Thyroid gland (tissue), 4 donors: ENCODE measurements at regions not wholly inside any gene's neighbourhood (a gene's known extent, or its start where the extent isn't known, plus 50 kb on each side); places are given as distances from the start of the nearest gene placed in this dataset.

Experiments
- DNase-seq, 2 donors: peaks; one replicate each; pipeline ENCODE4 v3.0.0-alpha.2; 2019
- H3K27ac ChIP-seq, 3 donors: fragments of 200-600 bp; sonication (generic); 1 replicate in 2 of 3; 2 replicates in 1 of 3; pipeline ENCODE4 v1.5.1; 2016 to 2019; ENCODE audit warnings: mild to moderate bottlenecking in 1 of 3, moderate library complexity in 1 of 3
- H3K27me3 ChIP-seq: fragments of 200-600 bp; sonication (generic); one replicate; pipeline ENCODE4 v1.5.1; 2019
- H3K36me3 ChIP-seq, 2 donors: fragments of 200-600 bp; sonication (generic); one replicate each; pipeline ENCODE4 v1.5.1; 2016 to 2019
- H3K4me1 ChIP-seq, 2 donors: fragments of 200-600 bp; sonication (generic); one replicate each; pipeline ENCODE4 v1.5.1; 2017 to 2019
- H3K4me3 ChIP-seq, 3 donors: fragments of 200-600 bp; sonication (generic); replicated peaks in 1 of 3; 1 replicate in 2 of 3; 2 replicates in 1 of 3; pipeline ENCODE4 v1.5.1; 2016; ENCODE audit warnings: mild to moderate bottlenecking in 1 of 3
- H3K9me3 ChIP-seq: fragments of 200-600 bp; sonication (generic); one replicate; pipeline ENCODE4 v1.5.1; 2017
- POLR2A ChIP-seq, 2 donors: fragments of 450-650 bp; IDR thresholded peaks; one replicate each; pipeline ENCODE4 v1.6.1; 2017; ENCODE audit warnings: antibody characterized with exemption in 2 of 2, mild to moderate bottlenecking in 2 of 2, moderate library complexity in 1 of 2
- WGBS, 2 donors: methylation state at CpG; one replicate each; pipeline ENCODE4 v1.1.5; 2017; 5-methylcytosine and 5-hydroxymethylcytosine counted together
- intact Hi-C: fragments of 100-400 bp; cut with DNase I; formaldehyde crosslinking; loops from one replicate; pipeline ENCODE4 v1.15.1; 2023
- TF ChIP-seq, protein P1 (sequence below), 6 experiments: fragments of 200-600 bp in 3 of 6; fragments of 450-650 bp in 3 of 6; sonication (generic) in 3 of 6; IDR thresholded peaks; one replicate each; pipeline ENCODE4 v1.5.1; 2016 to 2019; ENCODE audit warnings: antibody characterized with exemption in 6 of 6, mild to moderate bottlenecking in 2 of 6, inconsistent platforms in 1 of 6, moderate library complexity in 1 of 6

GRCh38 chr15:70505936-70506912, 257.1 kb downstream of the UACA start:
- no peaks in the 10 kb centered on the region for H3K27me3 ChIP-seq
- H3K36me3 ChIP-seq, result no peaks in the 10 kb centered on the region
- H3K4me1 ChIP-seq, result peaks cover 0 to 12% of the 10 kb centered on the region in 2 donors
- intact Hi-C loops, result no loop called here
- no peak overlapping the region for H3K27ac ChIP-seq
- no peak for DNase-seq
- WGBS, 2 donors, result 75 to 83% methylated on average over 5 of the region's 5 CpGs
- H3K9me3 ChIP-seq, result no peaks in the 10 kb centered on the region
- no peak overlapping the region for H3K4me3 ChIP-seq
- no peak for TF ChIP-seq POLR2A (IDR thresholded peaks at IDR 0.05)
- TF ChIP-seq, protein P1, sequence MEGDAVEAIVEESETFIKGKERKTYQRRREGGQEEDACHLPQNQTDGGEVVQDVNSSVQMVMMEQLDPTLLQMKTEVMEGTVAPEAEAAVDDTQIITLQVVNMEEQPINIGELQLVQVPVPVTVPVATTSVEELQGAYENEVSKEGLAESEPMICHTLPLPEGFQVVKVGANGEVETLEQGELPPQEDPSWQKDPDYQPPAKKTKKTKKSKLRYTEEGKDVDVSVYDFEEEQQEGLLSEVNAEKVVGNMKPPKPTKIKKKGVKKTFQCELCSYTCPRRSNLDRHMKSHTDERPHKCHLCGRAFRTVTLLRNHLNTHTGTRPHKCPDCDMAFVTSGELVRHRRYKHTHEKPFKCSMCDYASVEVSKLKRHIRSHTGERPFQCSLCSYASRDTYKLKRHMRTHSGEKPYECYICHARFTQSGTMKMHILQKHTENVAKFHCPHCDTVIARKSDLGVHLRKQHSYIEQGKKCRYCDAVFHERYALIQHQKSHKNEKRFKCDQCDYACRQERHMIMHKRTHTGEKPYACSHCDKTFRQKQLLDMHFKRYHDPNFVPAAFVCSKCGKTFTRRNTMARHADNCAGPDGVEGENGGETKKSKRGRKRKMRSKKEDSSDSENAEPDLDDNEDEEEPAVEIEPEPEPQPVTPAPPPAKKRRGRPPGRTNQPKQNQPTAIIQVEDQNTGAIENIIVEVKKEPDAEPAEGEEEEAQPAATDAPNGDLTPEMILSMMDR (IDR thresholded peaks at IDR 0.05), result no peak

DNA sequence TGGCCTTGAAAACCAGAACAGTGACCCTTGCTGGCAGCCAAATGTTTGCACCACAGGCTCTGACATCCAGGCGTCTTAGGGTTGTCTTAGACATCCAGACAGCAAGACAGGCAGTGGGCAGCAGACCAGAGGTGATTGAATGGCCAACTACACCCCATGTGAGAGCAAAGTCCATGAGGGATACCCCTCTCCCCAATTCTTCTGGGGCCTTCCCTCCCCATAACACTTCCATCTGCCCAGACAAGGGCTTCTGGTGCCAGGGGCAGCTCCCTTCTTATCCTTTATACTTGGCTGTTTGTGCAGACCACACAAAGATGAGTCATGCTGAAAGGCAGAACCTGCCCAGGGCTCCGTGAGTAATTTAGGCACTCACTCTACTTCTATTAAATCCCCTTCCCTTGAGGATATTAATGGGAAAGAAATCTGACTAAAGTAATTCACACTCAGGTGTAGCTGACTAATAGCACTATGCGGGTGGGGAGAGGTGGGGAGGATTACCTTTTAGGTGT, 257.9 kb downstream of the UACA start:
- Histone ChIP-seq H3K36me3 (no peaks in the 10 kb centered on the region), H3K4me3 (no peak overlapping the region), H3K27ac (no peak overlapping the region), H3K27me3 (no peaks in the 10 kb centered on the region), H3K4me1 (peaks cover 0 to 12% of the 10 kb centered on the region in 2 donors), H3K9me3 (no peaks in the 10 kb centered on the region)
- 55 to 80% methylated on average over 2 to 3 of the region's 3 CpGs for WGBS, 2 donors
- no peak for DNase-seq
- intact Hi-C loops, result no loop called here
- TF ChIP-seq, protein P1 (IDR thresholded peaks at IDR 0.05), result no peak
- TF ChIP-seq POLR2A (IDR thresholded peaks at IDR 0.05), result no peak

DNA sequence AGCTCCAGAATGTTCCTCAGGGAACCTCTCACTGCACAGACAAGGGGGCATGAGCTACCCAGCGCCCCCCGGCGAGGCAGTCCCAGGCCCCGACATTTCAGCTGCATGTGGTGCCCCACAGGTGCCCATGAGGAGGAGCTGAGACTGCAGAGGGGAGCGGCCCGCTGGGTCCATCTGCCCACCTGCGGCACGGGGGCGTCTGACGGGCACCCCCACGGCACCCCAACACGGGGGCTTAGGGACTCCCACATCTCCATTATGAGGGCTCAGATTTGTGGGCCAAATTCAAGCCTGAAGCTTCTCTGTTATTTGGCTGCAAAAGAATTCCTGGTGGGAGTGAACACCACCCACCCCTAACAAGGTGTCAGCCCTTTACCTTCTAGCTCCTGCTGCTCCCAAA, 258.4 kb downstream of the UACA start:
- 78 to 81% methylated on average over 6 to 12 of the region's 12 CpGs for WGBS, 2 donors
- H3K27me3 ChIP-seq, result no peaks in the 10 kb centered on the region
- no peak for DNase-seq
- TF ChIP-seq, protein P1 (IDR thresholded peaks at IDR 0.05), result no peak
- TF ChIP-seq POLR2A (IDR thresholded peaks at IDR 0.05), result no peak
- H3K36me3 ChIP-seq, result no peaks in the 10 kb centered on the region
- no peak overlapping the region for H3K4me3 ChIP-seq
- no peaks in the 10 kb centered on the region for H3K9me3 ChIP-seq
- H3K27ac ChIP-seq, result no peak overlapping the region
- H3K4me1 ChIP-seq, result peaks cover 0 to 12% of the 10 kb centered on the region in 2 donors
- intact Hi-C loops, result no loop called here

DNA sequence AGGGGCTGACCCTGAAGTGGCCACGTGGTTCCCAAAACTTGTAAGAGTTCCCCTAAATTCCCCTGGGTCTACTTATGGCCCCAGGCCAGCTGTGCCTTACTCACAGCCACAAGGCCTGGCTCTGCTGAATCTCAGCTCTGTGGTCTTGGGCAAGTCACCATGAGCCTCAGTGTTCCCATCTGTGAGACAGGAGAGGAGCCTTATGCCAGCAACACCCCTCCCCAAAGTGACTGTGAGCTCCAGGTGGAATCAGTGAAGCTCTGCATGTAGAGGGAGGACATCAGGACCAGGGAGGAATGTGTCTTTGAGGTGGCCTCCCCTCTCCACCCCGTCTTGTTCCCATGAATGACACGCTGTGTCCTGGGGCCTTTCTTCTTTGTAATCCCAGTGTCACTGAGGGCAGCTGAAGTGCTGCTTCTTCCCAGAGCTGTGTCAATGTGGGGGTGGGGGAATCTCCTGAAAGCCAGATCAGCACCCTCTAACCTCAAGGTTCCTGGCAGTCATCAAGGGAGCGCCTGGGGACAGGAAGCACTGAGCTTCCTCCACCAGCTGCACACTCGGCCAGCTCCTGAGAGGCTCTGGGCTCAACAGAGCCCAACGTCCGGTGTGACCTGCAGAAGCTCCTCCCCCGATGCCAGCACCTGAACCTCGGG, 258.9 kb downstream of the UACA start:
- intact Hi-C loops, result no loop called here
- peak; percentile 16 to 29 for DNase-seq
- Histone ChIP-seq H3K27ac (no peak overlapping the region), H3K4me1 (peaks cover 0 to 12% of the 10 kb centered on the region in 2 donors), H3K36me3 (no peaks in the 10 kb centered on the region), H3K4me3 (no peak overlapping the region), H3K9me3 (no peaks in the 10 kb centered on the region), H3K27me3 (no peaks in the 10 kb centered on the region)
- TF ChIP-seq POLR2A (IDR thresholded peaks at IDR 0.05), result no peak
- TF ChIP-seq, protein P1 (IDR thresholded peaks at IDR 0.05), result no peak
- 41 to 46% methylated on average over 5 to 7 of the region's 9 CpGs for WGBS, 2 donors
